Suprapubic skin (tissue), 4 donors: ENCODE measurements at regions not wholly inside any gene's neighbourhood (a gene's known extent, or its start where the extent isn't known, plus 50 kb on each side); places are given as distances from the start of the nearest gene placed in this dataset.

ENCODE experiments used
- DNase-seq, 2 donors: peaks; one replicate each; pipeline ENCODE4 v3.0.0-alpha.2; 2019; ENCODE audit warnings: low spot score in 2 of 2
- H3K27ac ChIP-seq: fragments of 200-600 bp; sonication (generic); one replicate; pipeline ENCODE4 v1.5.1; 2019
- H3K27me3 ChIP-seq: fragments of 200-600 bp; sonication (generic); one replicate; pipeline ENCODE4 v1.5.1; 2019
- H3K36me3 ChIP-seq: fragments of 200-600 bp; sonication (generic); one replicate; pipeline ENCODE4 v1.5.1; 2019
- H3K4me1 ChIP-seq: fragments of 200-600 bp; sonication (generic); one replicate; pipeline ENCODE4 v1.5.1; 2019
- H3K4me3 ChIP-seq: fragments of 200-600 bp; sonication (generic); one replicate; pipeline ENCODE4 v1.5.1; 2019; ENCODE audit warnings: mild to moderate bottlenecking
- H3K9me3 ChIP-seq: fragments of 200-600 bp; sonication (generic); one replicate; pipeline ENCODE4 v1.5.1; 2019
- CTCF ChIP-seq, 2 donors: fragments of 200-600 bp in 1 of 2; fragments of 450-650 bp in 1 of 2; sonication (generic) in 1 of 2; IDR thresholded peaks; one replicate each; pipeline ENCODE4 v1.5.1; 2016 to 2019; ENCODE audit warnings: antibody characterized with exemption in 2 of 2, mild to moderate bottlenecking in 1 of 2, moderate library complexity in 1 of 2
- EP300 ChIP-seq: sonication (generic); formaldehyde crosslinking; IDR thresholded peaks from one replicate; pipeline ENCODE4 v1.6.1; 2017; ENCODE audit warnings: antibody characterized with exemption
- POLR2A ChIP-seq, 2 donors: fragments of 450-650 bp; IDR thresholded peaks; one replicate each; pipeline ENCODE4 v1.6.1; 2017; ENCODE audit warnings: antibody characterized with exemption in 2 of 2, mild to moderate bottlenecking in 2 of 2, moderate library complexity in 2 of 2
- POLR2AphosphoS5 ChIP-seq, 3 donors: sonication (generic); formaldehyde crosslinking; IDR thresholded peaks; one replicate each; pipeline ENCODE4 v1.6.1; 2017; ENCODE audit warnings: antibody characterized with exemption in 3 of 3
- WGBS: methylation state at CpG from one replicate; pipeline ENCODE4 v1.1.5; 2018; 5-methylcytosine and 5-hydroxymethylcytosine counted together

- Histone ChIP-seq H3K9me3 (peaks cover 8% of the 10 kb centered on the region), H3K27ac (no peak overlapping the region), H3K27me3 (no peaks in the 10 kb centered on the region), H3K4me1 (no peaks in the 10 kb centered on the region), H3K4me3 (no peak overlapping the region), H3K36me3 (no peaks in the 10 kb centered on the region)
- WGBS: 93% methylated on average over 4 of the region's 4 CpGs
- no peak for DNase-seq
- no peak for TF ChIP-seq CTCF (IDR thresholded peaks at IDR 0.05)
- TF ChIP-seq POLR2AphosphoS5 (IDR thresholded peaks at IDR 0.05): no peak
- no peak for TF ChIP-seq POLR2A (IDR thresholded peaks at IDR 0.05)
- no peak for TF ChIP-seq EP300
Measured at GRCh38 chr11:16547879-16548278, 190.6 kb upstream of the C11orf58 start.

- Histone ChIP-seq H3K4me1 (no peaks in the 10 kb centered on the region), H3K27ac (no peak overlapping the region), H3K27me3 (no peaks in the 10 kb centered on the region), H3K36me3 (no peaks in the 10 kb centered on the region), H3K9me3 (peaks cover 8% of the 10 kb centered on the region), H3K4me3 (no peak overlapping the region)
- WGBS: 98% methylated on average over 1 of the region's 1 CpG
- no peak for DNase-seq
- TF ChIP-seq CTCF (IDR thresholded peaks at IDR 0.05) (no peak), POLR2AphosphoS5 (IDR thresholded peaks at IDR 0.05) (no peak), EP300 (no peak), POLR2A (IDR thresholded peaks at IDR 0.05) (no peak)
Measured at GRCh38 chr11:16543642-16544041, 187.3 kb upstream of the SOX6 start.

- H3K36me3 ChIP-seq: no peaks in the 10 kb centered on the region
- WGBS: 100% methylated on average over 1 of the region's 1 CpG
- H3K4me1 ChIP-seq: no peaks in the 10 kb centered on the region
- H3K27ac ChIP-seq: no peak overlapping the region
- H3K9me3 ChIP-seq: no peaks in the 10 kb centered on the region
- no peak for DNase-seq
- no peaks in the 10 kb centered on the region for H3K27me3 ChIP-seq
- TF ChIP-seq CTCF (IDR thresholded peaks at IDR 0.05) (no peak), POLR2A (IDR thresholded peaks at IDR 0.05) (no peak)
- no peak overlapping the region for H3K4me3 ChIP-seq
Measured at GRCh38 chr11:16542353-16542752, 186.0 kb upstream of the SOX6 start.

GRCh38 chr11:16536513-16536912 is 180.2 kb upstream of the SOX6 start:
- H3K4me1 ChIP-seq: no peaks in the 10 kb centered on the region
- 90% methylated on average over 6 of the region's 9 CpGs for WGBS
- H3K27me3 ChIP-seq: no peaks in the 10 kb centered on the region

GRCh38 chr11:16528639-16529038 is 172.3 kb upstream of the SOX6 start:
- no peak for DNase-seq
- no peak overlapping the region for H3K4me3 ChIP-seq
- H3K27ac ChIP-seq: no peak overlapping the region
- peaks cover 5% of the 10 kb centered on the region for H3K4me1 ChIP-seq
- no peaks in the 10 kb centered on the region for H3K27me3 ChIP-seq
- TF ChIP-seq POLR2A (IDR thresholded peaks at IDR 0.05) (no peak), EP300 (no peak), CTCF (IDR thresholded peaks at IDR 0.05) (no peak), POLR2AphosphoS5 (IDR thresholded peaks at IDR 0.05) (no peak)
- no peaks in the 10 kb centered on the region for H3K9me3 ChIP-seq
- WGBS: 47% methylated on average over 1 of the region's 1 CpG
- no peaks in the 10 kb centered on the region for H3K36me3 ChIP-seq

More at GRCh38 chr11:16536513-16536912, 180.2 kb upstream of the SOX6 start:
- DNase-seq: no peak
- Histone ChIP-seq H3K36me3 (no peaks in the 10 kb centered on the region), H3K4me3 (no peak overlapping the region), H3K9me3 (no peaks in the 10 kb centered on the region), H3K27ac (no peak overlapping the region)
- TF ChIP-seq POLR2AphosphoS5 (IDR thresholded peaks at IDR 0.05) (no peak), POLR2A (IDR thresholded peaks at IDR 0.05) (no peak), EP300 (no peak), CTCF (IDR thresholded peaks at IDR 0.05) (no peak)
